ENCODE measurements at regions not wholly inside any gene's neighbourhood (a gene's known extent, or its start where the extent isn't known, plus 50 kb on each side); places are given as distances from the start of the nearest gene placed in this dataset.

GRCh38 chr20:37598575-37599342, 71.1 kb upstream of the BLCAP start:
- Histone ChIP-seq H3K9me3 (no peaks in the 10 kb centered on the region), H3K4me1 (peaks cover 0 to 15% (median 0%) of the 10 kb centered on the region in 3 donors), H3K36me3 (no peaks in the 10 kb centered on the region), H3K4me3 (no peak overlapping the region), H3K27ac (no peak overlapping the region), H3K27me3 (peaks cover 0 to 61% (median 0%) of the 10 kb centered on the region in 4 donors)
- TF ChIP-seq POLR2A (IDR thresholded peaks at IDR 0.05) (no peak), CTCF (IDR thresholded peaks at IDR 0.05) (no peak)
- no peak for DNase-seq
- intact Hi-C loops (cut with DNase I): no loop called here
- WGBS, 2 donors: 22 to 47% methylated on average over 8 of the region's 10 CpGs

GRCh38 chr20:37598100-37598543, 70.4 kb upstream of the BLCAP start:
- peaks cover 0 to 15% (median 0%) of the 10 kb centered on the region in 3 donors for H3K4me1 ChIP-seq
- H3K36me3 ChIP-seq: no peaks in the 10 kb centered on the region
- H3K27me3 ChIP-seq: peaks cover 0 to 66% (median 0%) of the 10 kb centered on the region in 4 donors
- no peaks in the 10 kb centered on the region for H3K9me3 ChIP-seq
- 6 to 16% methylated on average over 2 to 11 of the region's 24 CpGs for WGBS, 2 donors
- TF ChIP-seq CTCF (IDR thresholded peaks at IDR 0.05) (no peak), POLR2A (IDR thresholded peaks at IDR 0.05) (no peak)
- H3K4me3 ChIP-seq: no peak overlapping the region
- H3K27ac ChIP-seq: no peak overlapping the region
- intact Hi-C loops (cut with DNase I): no loop called here
- DNase-seq: no peak

DNA sequence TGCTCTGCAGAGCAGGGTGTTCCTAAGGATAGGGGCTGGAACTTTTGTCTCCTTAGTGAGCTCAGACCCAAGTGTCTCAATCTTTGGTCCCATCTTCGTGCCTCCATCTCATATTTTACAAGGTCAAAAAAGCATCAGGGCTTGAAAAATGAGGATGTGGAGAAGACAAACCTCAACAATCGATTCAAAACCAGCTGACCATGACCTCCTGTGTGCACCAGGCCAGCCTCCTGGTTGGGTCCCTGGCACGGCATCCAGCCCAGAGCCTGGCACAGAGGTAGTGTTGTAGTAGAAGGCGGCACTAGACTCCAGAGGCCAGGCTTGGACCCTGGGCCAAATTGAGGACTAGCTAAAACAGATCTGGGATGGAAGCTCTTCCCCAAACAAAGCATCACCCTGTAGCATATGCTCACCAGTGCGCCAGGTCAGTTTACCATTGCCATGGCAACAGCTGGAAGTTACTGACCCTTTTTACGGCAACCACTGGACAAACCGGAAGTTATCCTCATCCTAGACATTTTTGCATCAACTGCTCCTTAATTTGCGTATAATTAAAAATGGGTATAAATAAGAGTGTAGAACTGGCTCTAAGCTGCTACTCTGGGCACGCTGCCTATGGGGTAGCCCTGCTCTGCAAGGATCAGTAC, 69.3 kb upstream of the BLCAP start:
- intact Hi-C loops (cut with DNase I): no loop called here
- TF ChIP-seq CTCF (IDR thresholded peaks at IDR 0.05): no peak
- TF ChIP-seq POLR2A (IDR thresholded peaks at IDR 0.05): no peak
- 48 to 69% methylated on average over 5 to 9 of the region's 9 CpGs for WGBS, 2 donors
- peaks cover 0 to 77% (median 0%) of the 10 kb centered on the region in 4 donors for H3K27me3 ChIP-seq
- no peak overlapping the region for H3K4me3 ChIP-seq
- H3K4me1 ChIP-seq: peaks cover 0 to 15% (median 0%) of the 10 kb centered on the region in 3 donors
- H3K9me3 ChIP-seq: no peaks in the 10 kb centered on the region
- H3K36me3 ChIP-seq: no peaks in the 10 kb centered on the region
- no peak for DNase-seq
- H3K27ac ChIP-seq: no peak overlapping the region

GRCh38 chr20:37596168-37596567, 68.5 kb upstream of the BLCAP start:
- Histone ChIP-seq H3K27me3 (peaks cover 0 to 85% (median 0%) of the 10 kb centered on the region in 4 donors), H3K4me3 (no peak overlapping the region), H3K9me3 (no peaks in the 10 kb centered on the region), H3K4me1 (peaks cover 0 to 15% (median 0%) of the 10 kb centered on the region in 3 donors), H3K27ac (no peak overlapping the region), H3K36me3 (no peaks in the 10 kb centered on the region)
- intact Hi-C loops (cut with DNase I): no loop called here
- no peak for TF ChIP-seq CTCF (IDR thresholded peaks at IDR 0.05)
- no peak for TF ChIP-seq POLR2A (IDR thresholded peaks at IDR 0.05)
- 88 to 94% methylated on average over 4 to 5 of the region's 5 CpGs for WGBS, 2 donors
- no peak for DNase-seq

- H3K4me1 ChIP-seq: peaks cover 0 to 9% (median 0%) of the 10 kb centered on the region in 3 donors
- no peaks in the 10 kb centered on the region for H3K36me3 ChIP-seq
- whole genome bisulfite sequencing, 2 donors: 70 to 86% methylated on average over 4 of the region's 4 CpGs
- H3K27me3 ChIP-seq: peaks cover 0 to 76% (median 0%) of the 10 kb centered on the region in 4 donors
- H3K4me3 ChIP-seq: no peak overlapping the region
- no peak overlapping the region for H3K27ac ChIP-seq
- no peak for DNase-seq
- TF ChIP-seq CTCF (IDR thresholded peaks at IDR 0.05) (no peak), POLR2A (IDR thresholded peaks at IDR 0.05) (no peak)
- intact Hi-C loops (cut with DNase I): no loop called here
- no peaks in the 10 kb centered on the region for H3K9me3 ChIP-seq
Observed at GRCh38 chr20:37593710-37594109, 66.0 kb upstream of the BLCAP start.

All from esophagus squamous epithelium (tissue), 5 donors.